Pancreas (tissue), 10 donors: ENCODE measurements at regions not wholly inside any gene's neighbourhood (a gene's known extent, or its start where the extent isn't known, plus 50 kb on each side); places are given as distances from the start of the nearest gene placed in this dataset.

Experiments
- ATAC-seq, 4 donors: fragments of 200-7000 bp; cut with Tn5 transposase; one replicate each; pipeline versions ENCODE4 v1.8.0 to v1.9.1; 2020; ENCODE audit warnings: mild to moderate bottlenecking in 4 of 4, moderate library complexity in 4 of 4
- DNase-seq, 6 donors: peaks; one replicate each; pipeline ENCODE4 v3.0.0-alpha.2; 2020
- FAIRE-seq: peaks from 2 replicates; lab custom pipeline; 2012; peaks lifted over from hg19 to GRCh38; lab: Jason Lieb, UNC
- H3K27ac ChIP-seq, 4 donors: fragments of 200-600 bp; sonication (generic); 1 replicate in 3 of 4; 2 replicates in 1 of 4; pipeline versions ENCODE4 v1.5.0 to v1.8.0; 2020
- H3K27me3 ChIP-seq, 4 donors: fragments of 200-600 bp; one replicate each; pipeline ENCODE4 v1.8.0; 2021
- H3K36me3 ChIP-seq, 3 donors: fragments of 200-600 bp; sonication (generic) in 1 of 3; one replicate each; pipeline versions ENCODE4 v1.5.0 to v1.8.0; 2020 to 2021
- H3K4me1 ChIP-seq, 3 donors: fragments of 200-600 bp; one replicate each; pipeline ENCODE4 v1.8.0; 2021
- H3K4me3 ChIP-seq, 4 donors: fragments of 200-600 bp; sonication (generic) in 2 of 4; one replicate each; pipeline versions ENCODE4 v1.5.0 to v1.8.0; 2020 to 2021
- H3K9me3 ChIP-seq, 4 donors: fragments of 200-600 bp; one replicate each; pipeline ENCODE4 v1.8.0; 2021
- CTCF ChIP-seq, 4 donors: fragments of 200-600 bp; sonication (generic) in 3 of 4; IDR thresholded peaks; one replicate each; pipeline versions ENCODE4 v1.5.0 to v1.8.0; 2021; ENCODE audit warnings: antibody characterized with exemption in 4 of 4
- WGBS, 2 donors: extraction: QIAGEN DNeasy Blood & Tissue Kit; methylation state at CpG; one replicate each; pipeline ENCODE4 v1.1.7; 2013; 5-methylcytosine and 5-hydroxymethylcytosine counted together
- intact Hi-C, 3 donors: fragments of 100-400 bp; cut with DNase I; formaldehyde crosslinking; loops; one replicate each; pipeline versions ENCODE4 v1.11.1 to v1.14.2; 2022
- donor health status: healthy with polysubstance abuse.
- donor health status: DM: no; HTN: no; CAD: no; lungs with moderate emphysema.
- donor health status: DM: no; HTN: no; CAD: no.
- donor health status: control.
- donor health status: control.
- donor health status: Bipolar disorder and iron deficiency.
- donor health status: DM: yes; HTN: yes; CAD: no.
- donor health status: DM: no; HTN: no; CAD: no.
- donor health status: DM: no; HTN: no; CAD: no.
- donor health status: DM: yes; HTN: yes; CAD: no.

DNA sequence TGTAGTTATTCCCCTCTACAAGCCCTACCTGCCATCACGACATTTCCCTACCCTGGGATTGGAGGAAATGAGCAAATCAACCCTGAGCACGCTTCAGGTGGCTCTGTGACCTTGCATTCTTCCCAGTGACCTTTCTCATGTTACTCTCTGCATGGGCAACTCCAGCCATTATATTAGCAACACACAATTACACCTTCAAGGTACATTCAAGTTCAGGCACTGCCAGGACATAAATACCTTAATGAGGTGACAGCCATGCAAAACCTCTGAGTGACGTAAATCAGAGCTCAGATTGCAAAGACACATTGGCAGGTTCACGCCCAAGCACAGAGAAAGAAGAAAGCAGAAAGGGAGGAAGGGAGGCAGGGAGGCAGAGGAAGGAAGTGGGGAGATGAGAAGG is 68.7 kb upstream of the ALK start:
- 71 to 80% methylated on average over 4 of the region's 4 CpGs for WGBS, 2 donors
- no peak for FAIRE-seq
- no peaks in the 10 kb centered on the region for H3K36me3 ChIP-seq
- no peaks in the 10 kb centered on the region for H3K4me1 ChIP-seq
- no peak overlapping the region for H3K27ac ChIP-seq
- no peaks in the 10 kb centered on the region for H3K9me3 ChIP-seq
- no peak overlapping the region for H3K4me3 ChIP-seq
- no peak for ATAC-seq
- H3K27me3 ChIP-seq: no peaks in the 10 kb centered on the region
- intact Hi-C loops: no loop called here
- no peak for DNase-seq
- no peak for TF ChIP-seq CTCF (IDR thresholded peaks at IDR 0.05)

- ATAC-seq (no peak), DNase-seq (no peak)
- TF ChIP-seq CTCF (IDR thresholded peaks at IDR 0.05): no peak
Observed at GRCh38 chr2:29991086-29991485, 69.7 kb upstream of the ALK start.

DNA sequence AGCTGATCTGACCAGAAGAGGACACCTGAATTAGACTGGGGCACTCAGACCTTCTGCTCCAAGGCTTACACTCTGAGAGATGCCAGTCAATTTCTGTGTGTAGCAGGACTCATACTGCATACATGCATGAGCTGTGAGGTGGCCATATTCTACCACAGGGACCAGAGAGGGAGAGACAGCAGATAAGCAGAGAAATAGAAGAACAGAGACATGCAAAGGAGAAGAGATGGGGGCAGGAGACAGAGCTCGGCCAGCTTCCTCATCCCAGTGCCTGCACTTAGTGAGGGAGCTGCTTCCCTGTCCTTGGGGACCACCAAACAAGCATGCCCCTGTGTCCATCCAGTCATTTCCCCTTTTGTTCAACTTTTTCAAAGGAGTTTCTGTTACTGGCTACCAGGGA is 73.9 kb upstream of the ALK start:
- no peaks in the 10 kb centered on the region for H3K36me3 ChIP-seq
- no peaks in the 10 kb centered on the region for H3K4me1 ChIP-seq
- 28 to 53% methylated on average over 1 of the region's 1 CpG for WGBS, 2 donors
- DNase-seq (no peak), ATAC-seq (no peak), FAIRE-seq (no peak)
- TF ChIP-seq CTCF (IDR thresholded peaks at IDR 0.05): no peak
- no peaks in the 10 kb centered on the region for H3K9me3 ChIP-seq
- no peak overlapping the region for H3K27ac ChIP-seq
- no peaks in the 10 kb centered on the region for H3K27me3 ChIP-seq
- intact Hi-C loops: no loop called here
- no peak overlapping the region for H3K4me3 ChIP-seq

More at GRCh38 chr2:29991086-29991485, 69.7 kb upstream of the ALK start:
- Histone ChIP-seq H3K4me1 (no peaks in the 10 kb centered on the region), H3K36me3 (no peaks in the 10 kb centered on the region), H3K9me3 (no peaks in the 10 kb centered on the region), H3K4me3 (no peak overlapping the region), H3K27ac (no peak overlapping the region), H3K27me3 (no peaks in the 10 kb centered on the region)
- intact Hi-C loops: no loop called here
- no peak for FAIRE-seq
- WGBS, 2 donors: 82 to 86% methylated on average over 3 of the region's 3 CpGs

DNA sequence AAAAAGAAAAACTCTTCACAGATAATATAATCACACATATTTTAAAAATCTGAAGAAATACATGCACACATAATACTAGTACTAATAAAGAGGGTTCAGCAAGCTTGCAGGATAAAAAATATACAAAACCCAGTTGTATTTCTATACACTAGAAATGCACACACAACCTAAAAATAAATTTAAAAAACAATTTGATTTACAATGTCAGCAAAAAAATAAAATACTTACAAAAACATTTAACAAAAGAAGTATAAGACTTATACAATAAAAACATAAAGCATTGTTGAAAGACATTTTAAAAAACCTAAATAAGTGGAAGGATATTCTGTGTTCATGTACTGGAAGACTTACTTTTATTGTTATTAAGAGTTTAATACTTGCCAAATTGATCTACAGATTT is 81.7 kb upstream of the ALK start:
- DNase-seq (no peak), FAIRE-seq (no peak), ATAC-seq (no peak)
- intact Hi-C loops: no loop called here
- no peaks in the 10 kb centered on the region for H3K4me1 ChIP-seq
- no peaks in the 10 kb centered on the region for H3K9me3 ChIP-seq
- H3K27ac ChIP-seq: no peak overlapping the region
- H3K4me3 ChIP-seq: no peak overlapping the region
- H3K36me3 ChIP-seq: no peaks in the 10 kb centered on the region
- TF ChIP-seq CTCF (IDR thresholded peaks at IDR 0.05): no peak
- no peaks in the 10 kb centered on the region for H3K27me3 ChIP-seq

DNA sequence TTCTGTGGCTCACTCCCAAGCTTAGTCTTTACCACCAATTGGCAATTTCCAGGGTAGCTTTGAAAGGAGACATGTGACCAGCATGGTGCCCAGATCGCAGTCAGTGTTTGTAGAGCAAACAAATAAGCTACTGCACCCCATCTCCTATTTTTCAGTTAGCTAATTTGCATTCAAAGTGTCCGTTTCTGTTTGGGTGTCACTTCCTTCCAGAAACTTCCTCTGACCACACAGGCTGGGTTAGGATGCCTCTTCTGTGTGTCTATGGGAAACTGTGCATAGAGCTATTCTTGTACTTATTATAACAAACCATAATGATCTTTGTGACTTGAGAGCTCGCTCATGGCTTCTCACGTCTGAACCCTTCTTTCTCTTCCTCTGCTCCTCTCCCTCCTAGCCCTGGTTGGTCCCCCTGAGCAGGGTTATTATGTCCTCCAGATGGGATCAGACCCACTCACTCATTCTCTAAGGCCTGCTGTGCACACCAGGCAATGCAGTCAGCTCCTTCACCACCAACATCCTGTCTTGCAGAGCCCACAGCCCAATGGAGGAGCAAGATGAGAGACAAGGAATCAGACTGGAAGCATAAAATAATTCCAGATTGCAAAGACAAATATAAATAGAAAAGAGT is 101.2 kb upstream of the ALK start:
- intact Hi-C loops: no loop called here
- no peak for TF ChIP-seq CTCF (IDR thresholded peaks at IDR 0.05)
- no peak overlapping the region for H3K4me3 ChIP-seq
- H3K27me3 ChIP-seq: peaks cover 0 to 6% (median 0%) of the 10 kb centered on the region in 4 donors
- DNase-seq (no peak), FAIRE-seq (no peak), ATAC-seq (no peak)
- no peaks in the 10 kb centered on the region for H3K9me3 ChIP-seq
- no peaks in the 10 kb centered on the region for H3K36me3 ChIP-seq
- 62 to 65% methylated on average over 4 of the region's 4 CpGs for WGBS, 2 donors
- H3K27ac ChIP-seq: no peak overlapping the region
- no peaks in the 10 kb centered on the region for H3K4me1 ChIP-seq
